Stimulated activated effector memory CD8-positive, alpha-beta T cell treated with anti-CD3 and anti-CD28 coated beads, Interleukin-12 subunit alpha, Interleukin-12 subunit beta, amount 100 ng/mL, for 72 hours (primary cell): ENCODE measurements at regions not wholly inside any gene's neighbourhood (a gene's known extent, or its start where the extent isn't known, plus 50 kb on each side); places are given as distances from the start of the nearest gene placed in this dataset.
"Not testable (repeated sequence)": the region's sequence is repeated elsewhere in the genome, so short reads cannot be mapped to it uniquely, and the experiment has no call there.

Experiments used
- ATAC-seq: fragments of 150-1000 bp; cut with Tn5 transposase; 2 replicates; pipeline ENCODE4 v1.10.0; 2021
- DNase-seq, 2 donors: peaks; one replicate each; pipeline ENCODE4 v3.0.0; 2021 to 2022; ENCODE audit warnings: low spot score in 2 of 2
- H3K27ac Mint-ChIP-seq: one replicate; pipeline ENCODE4 v1.8.0; 2022; ENCODE audit warnings: mild to moderate bottlenecking, mixed read lengths
- H3K36me3 Mint-ChIP-seq: one replicate; pipeline ENCODE4 v1.8.0; 2022; ENCODE audit warnings: mild to moderate bottlenecking, mixed read lengths
- H3K4me1 Mint-ChIP-seq: one replicate; pipeline ENCODE4 v1.8.0; 2022; ENCODE audit warnings: mixed read lengths
- H3K4me3 Mint-ChIP-seq: one replicate; pipeline ENCODE4 v1.8.0; 2022; ENCODE audit warnings: mild to moderate bottlenecking, mixed read lengths
- H3K9me3 Mint-ChIP-seq: one replicate; pipeline ENCODE4 v1.8.0; 2022; ENCODE audit warnings: mixed read lengths

GRCh38 chr16:54787045-54787444 is 143.6 kb upstream of the IRX5 start:
- H3K9me3 Mint-ChIP-seq, result peaks cover 3% of the 10 kb centered on the region
- H3K4me1 Mint-ChIP-seq, result no peaks in the 10 kb centered on the region
- ATAC-seq (no peak), DNase-seq (no peak)
- no peak overlapping the region for H3K4me3 Mint-ChIP-seq
- no peak overlapping the region for H3K27ac Mint-ChIP-seq
- no peaks in the 10 kb centered on the region for H3K36me3 Mint-ChIP-seq

GRCh38 chr16:54783980-54784379 is 146.7 kb upstream of the IRX5 start:
- no peak for DNase-seq
- H3K36me3 Mint-ChIP-seq, result no peaks in the 10 kb centered on the region
- no peaks in the 10 kb centered on the region for H3K4me1 Mint-ChIP-seq
- peaks cover 3% of the 10 kb centered on the region for H3K9me3 Mint-ChIP-seq
- no peak overlapping the region for H3K27ac Mint-ChIP-seq
- no peak overlapping the region for H3K4me3 Mint-ChIP-seq
- ATAC-seq, result no peak

- ATAC-seq (no peak), DNase-seq (no peak)
- H3K4me3 Mint-ChIP-seq, result no peak overlapping the region
- no peaks in the 10 kb centered on the region for H3K4me1 Mint-ChIP-seq
- no peaks in the 10 kb centered on the region for H3K36me3 Mint-ChIP-seq
- no peak overlapping the region for H3K27ac Mint-ChIP-seq
- H3K9me3 Mint-ChIP-seq, result peaks cover 3% of the 10 kb centered on the region
These were observed 147.4 kb upstream of the IRX5 start for GRCh38 chr16:54783226-54783625.

GRCh38 chr16:54780266-54780665 is 150.4 kb upstream of the IRX5 start:
- no peak overlapping the region for H3K27ac Mint-ChIP-seq
- H3K4me1 Mint-ChIP-seq, result no peaks in the 10 kb centered on the region
- no peak for DNase-seq
- H3K9me3 Mint-ChIP-seq, result no peaks in the 10 kb centered on the region
- no peaks in the 10 kb centered on the region for H3K36me3 Mint-ChIP-seq
- H3K4me3 Mint-ChIP-seq, result no peak overlapping the region
- no peak for ATAC-seq

- Mint-ChIP-seq H3K36me3 (no peaks in the 10 kb centered on the region), H3K9me3 (no peaks in the 10 kb centered on the region), H3K27ac (no peak overlapping the region), H3K4me3 (no peak overlapping the region), H3K4me1 (no peaks in the 10 kb centered on the region)
- ATAC-seq (no peak), DNase-seq (no peak)
These were observed 151.1 kb upstream of the IRX5 start for GRCh38 chr16:54779549-54779948.

GRCh38 chr16:54774768-54775167 is 155.9 kb upstream of the IRX5 start:
- DNase-seq (no peak), ATAC-seq (no peak)
- Mint-ChIP-seq H3K4me3 (no peak overlapping the region), H3K9me3 (peaks cover 3% of the 10 kb centered on the region), H3K4me1 (no peaks in the 10 kb centered on the region), H3K27ac (no peak overlapping the region), H3K36me3 (no peaks in the 10 kb centered on the region)

- Mint-ChIP-seq H3K9me3 (peaks cover 3% of the 10 kb centered on the region), H3K4me1 (no peaks in the 10 kb centered on the region), H3K36me3 (no peaks in the 10 kb centered on the region), H3K27ac (no peak overlapping the region), H3K4me3 (no peak overlapping the region)
- ATAC-seq (no peak), DNase-seq (no peak)
These were observed 158.3 kb upstream of the IRX5 start for GRCh38 chr16:54772400-54772799.

- Mint-ChIP-seq H3K9me3 (no peaks in the 10 kb centered on the region), H3K4me3 (no peak overlapping the region), H3K4me1 (no peaks in the 10 kb centered on the region), H3K36me3 (no peaks in the 10 kb centered on the region), H3K27ac (no peak overlapping the region)
- ATAC-seq, result no peak
- DNase-seq, result no peak
These were observed 164.3 kb upstream of the IRX5 start for GRCh38 chr16:54766355-54766754.

GRCh38 chr16:54750249-54750648 is 180.4 kb upstream of the IRX5 start:
- Mint-ChIP-seq H3K4me3 (no peak overlapping the region), H3K9me3 (no peaks in the 10 kb centered on the region), H3K4me1 (no peaks in the 10 kb centered on the region), H3K27ac (no peak overlapping the region), H3K36me3 (no peaks in the 10 kb centered on the region)
- no peak for ATAC-seq
- no peak for DNase-seq

- Mint-ChIP-seq H3K9me3 (no peaks in the 10 kb centered on the region), H3K36me3 (no peaks in the 10 kb centered on the region), H3K4me1 (no peaks in the 10 kb centered on the region), H3K27ac (no peak overlapping the region), H3K4me3 (no peak overlapping the region)
- no peak for ATAC-seq
- DNase-seq, result no peak
These were observed 182.0 kb upstream of the IRX5 start for GRCh38 chr16:54748611-54749190.

- ATAC-seq (no peak), DNase-seq (no peak)
- Mint-ChIP-seq H3K9me3 (no peaks in the 10 kb centered on the region), H3K27ac (no peak overlapping the region), H3K36me3 (no peaks in the 10 kb centered on the region), H3K4me1 (no peaks in the 10 kb centered on the region), H3K4me3 (no peak overlapping the region)
These were observed 184.1 kb upstream of the IRX5 start for GRCh38 chr16:54746596-54746995.

- H3K4me3 Mint-ChIP-seq, result no peak overlapping the region
- DNase-seq (no peak), ATAC-seq (no peak)
- H3K36me3 Mint-ChIP-seq, result no peaks in the 10 kb centered on the region
- H3K27ac Mint-ChIP-seq, result no peak overlapping the region
- H3K9me3 Mint-ChIP-seq, result no peaks in the 10 kb centered on the region
- H3K4me1 Mint-ChIP-seq, result no peaks in the 10 kb centered on the region
These were observed 185.7 kb upstream of the IRX5 start for GRCh38 chr16:54744998-54745397.

- Mint-ChIP-seq H3K9me3 (no peaks in the 10 kb centered on the region), H3K27ac (no peak overlapping the region), H3K4me1 (no peaks in the 10 kb centered on the region), H3K4me3 (no peak overlapping the region), H3K36me3 (no peaks in the 10 kb centered on the region)
- ATAC-seq, result no peak
- no peak for DNase-seq
These were observed 188.2 kb upstream of the IRX5 start for GRCh38 chr16:54742436-54742835.

GRCh38 chr16:54739381-54739780 is 191.3 kb upstream of the IRX5 start:
- DNase-seq (no peak), ATAC-seq (no peak)
- H3K4me3 Mint-ChIP-seq, result no peak overlapping the region
- no peaks in the 10 kb centered on the region for H3K36me3 Mint-ChIP-seq
- H3K4me1 Mint-ChIP-seq, result no peaks in the 10 kb centered on the region
- H3K9me3 Mint-ChIP-seq, result peaks cover 5% of the 10 kb centered on the region
- no peak overlapping the region for H3K27ac Mint-ChIP-seq

- peaks cover 5% of the 10 kb centered on the region for H3K9me3 Mint-ChIP-seq
- no peaks in the 10 kb centered on the region for H3K4me1 Mint-ChIP-seq
- DNase-seq, result no peak
- no peak overlapping the region for H3K4me3 Mint-ChIP-seq
- no peak overlapping the region for H3K27ac Mint-ChIP-seq
- ATAC-seq, result no peak
- no peaks in the 10 kb centered on the region for H3K36me3 Mint-ChIP-seq
These were observed 196.5 kb upstream of the IRX5 start for GRCh38 chr16:54734156-54734555.

GRCh38 chr16:54727696-54728095 is 203.0 kb upstream of the IRX5 start:
- not testable (repeated sequence) for ATAC-seq, DNase-seq, H3K27ac Mint-ChIP-seq, H3K4me1 Mint-ChIP-seq, H3K36me3 Mint-ChIP-seq, H3K9me3 Mint-ChIP-seq, H3K4me3 Mint-ChIP-seq

GRCh38 chr16:54724346-54724925 is 206.2 kb upstream of the IRX5 start:
- Mint-ChIP-seq H3K4me3 (no peak overlapping the region), H3K27ac (no peak overlapping the region), H3K9me3 (peaks cover 2% of the 10 kb centered on the region), H3K4me1 (no peaks in the 10 kb centered on the region), H3K36me3 (no peaks in the 10 kb centered on the region)
- ATAC-seq (no peak), DNase-seq (no peak)
